ENCODE measurements at regions not wholly inside any gene's neighbourhood (a gene's known extent, or its start where the extent isn't known, plus 50 kb on each side); places are given as distances from the start of the nearest gene placed in this dataset.

- TF ChIP-seq, protein P1, sequence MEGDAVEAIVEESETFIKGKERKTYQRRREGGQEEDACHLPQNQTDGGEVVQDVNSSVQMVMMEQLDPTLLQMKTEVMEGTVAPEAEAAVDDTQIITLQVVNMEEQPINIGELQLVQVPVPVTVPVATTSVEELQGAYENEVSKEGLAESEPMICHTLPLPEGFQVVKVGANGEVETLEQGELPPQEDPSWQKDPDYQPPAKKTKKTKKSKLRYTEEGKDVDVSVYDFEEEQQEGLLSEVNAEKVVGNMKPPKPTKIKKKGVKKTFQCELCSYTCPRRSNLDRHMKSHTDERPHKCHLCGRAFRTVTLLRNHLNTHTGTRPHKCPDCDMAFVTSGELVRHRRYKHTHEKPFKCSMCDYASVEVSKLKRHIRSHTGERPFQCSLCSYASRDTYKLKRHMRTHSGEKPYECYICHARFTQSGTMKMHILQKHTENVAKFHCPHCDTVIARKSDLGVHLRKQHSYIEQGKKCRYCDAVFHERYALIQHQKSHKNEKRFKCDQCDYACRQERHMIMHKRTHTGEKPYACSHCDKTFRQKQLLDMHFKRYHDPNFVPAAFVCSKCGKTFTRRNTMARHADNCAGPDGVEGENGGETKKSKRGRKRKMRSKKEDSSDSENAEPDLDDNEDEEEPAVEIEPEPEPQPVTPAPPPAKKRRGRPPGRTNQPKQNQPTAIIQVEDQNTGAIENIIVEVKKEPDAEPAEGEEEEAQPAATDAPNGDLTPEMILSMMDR (IDR thresholded peaks at IDR 0.05 in 2 of 3, conservative IDR thresholded peaks at IDR 0.05 in 1 of 3; ENCODE audit: control insufficient read depth in 2 of 3, extremely low read depth in 1 of 3, insufficient read depth in 1 of 3, low read depth in 3 of 3, low read length in 3 of 3): peak in 2 of 3 experiments; percentile 19 to 25; a peak in 1 of 6 replicates
- TF ChIP-seq, protein P2, sequence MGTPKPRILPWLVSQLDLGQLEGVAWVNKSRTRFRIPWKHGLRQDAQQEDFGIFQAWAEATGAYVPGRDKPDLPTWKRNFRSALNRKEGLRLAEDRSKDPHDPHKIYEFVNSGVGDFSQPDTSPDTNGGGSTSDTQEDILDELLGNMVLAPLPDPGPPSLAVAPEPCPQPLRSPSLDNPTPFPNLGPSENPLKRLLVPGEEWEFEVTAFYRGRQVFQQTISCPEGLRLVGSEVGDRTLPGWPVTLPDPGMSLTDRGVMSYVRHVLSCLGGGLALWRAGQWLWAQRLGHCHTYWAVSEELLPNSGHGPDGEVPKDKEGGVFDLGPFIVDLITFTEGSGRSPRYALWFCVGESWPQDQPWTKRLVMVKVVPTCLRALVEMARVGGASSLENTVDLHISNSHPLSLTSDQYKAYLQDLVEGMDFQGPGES (IDR thresholded peaks at IDR 0.05): no peak
- no peak for TF ChIP-seq FOS (IDR thresholded peaks at IDR 0.05; ENCODE audit: borderline replicate concordance, extremely low read depth, insufficient read length)
- TF ChIP-seq SMC3 (IDR thresholded peaks at IDR 0.05; ENCODE audit: borderline replicate concordance, low read length): peak; percentile 33; the same call in 1 of the 2 replicates
- TF ChIP-seq CHD2 (IDR thresholded peaks at IDR 0.05; ENCODE audit: borderline replicate concordance, low read depth, low read length): no peak
- no peak for TF ChIP-seq KAT2A (conservative IDR thresholded peaks at IDR 0.05; ENCODE audit: control insufficient read depth, low read depth, low read length)
- no peak for TF ChIP-seq ATF2 (IDR thresholded peaks at IDR 0.05; ENCODE audit: low read length)
- TF ChIP-seq RAD21 (IDR thresholded peaks at IDR 0.05; ENCODE audit: insufficient read depth, low read depth, low read length): peak; percentile 30; the same call in 1 of the 2 replicates
- TF ChIP-seq, protein P3, sequence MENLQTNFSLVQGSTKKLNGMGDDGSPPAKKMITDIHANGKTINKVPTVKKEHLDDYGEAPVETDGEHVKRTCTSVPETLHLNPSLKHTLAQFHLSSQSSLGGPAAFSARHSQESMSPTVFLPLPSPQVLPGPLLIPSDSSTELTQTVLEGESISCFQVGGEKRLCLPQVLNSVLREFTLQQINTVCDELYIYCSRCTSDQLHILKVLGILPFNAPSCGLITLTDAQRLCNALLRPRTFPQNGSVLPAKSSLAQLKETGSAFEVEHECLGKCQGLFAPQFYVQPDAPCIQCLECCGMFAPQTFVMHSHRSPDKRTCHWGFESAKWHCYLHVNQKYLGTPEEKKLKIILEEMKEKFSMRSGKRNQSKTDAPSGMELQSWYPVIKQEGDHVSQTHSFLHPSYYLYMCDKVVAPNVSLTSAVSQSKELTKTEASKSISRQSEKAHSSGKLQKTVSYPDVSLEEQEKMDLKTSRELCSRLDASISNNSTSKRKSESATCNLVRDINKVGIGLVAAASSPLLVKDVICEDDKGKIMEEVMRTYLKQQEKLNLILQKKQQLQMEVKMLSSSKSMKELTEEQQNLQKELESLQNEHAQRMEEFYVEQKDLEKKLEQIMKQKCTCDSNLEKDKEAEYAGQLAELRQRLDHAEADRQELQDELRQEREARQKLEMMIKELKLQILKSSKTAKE (IDR thresholded peaks at IDR 0.05; ENCODE audit: low read depth, poor library complexity, severe bottlenecking): no peak
- no peak for TF ChIP-seq MEF2B (IDR thresholded peaks at IDR 0.05; ENCODE audit: partially characterized antibody, poor library complexity, severe bottlenecking)
- TF ChIP-seq PAX8 (IDR thresholded peaks at IDR 0.05): no peak
- Histone ChIP-seq H3K9me3 (replicated peaks; ENCODE audit: control insufficient read depth, insufficient read depth, low read length) (no peaks in the 10 kb centered on the region), H3K4me1 (ENCODE audit: control insufficient read depth, insufficient read depth, low read length) (no peaks in the 10 kb centered on the region), H3K9ac (ENCODE audit: control insufficient read depth, insufficient read depth, low read length) (no peak overlapping the region), H3K27me3 (replicated peaks in 1 of 2; ENCODE audit: control insufficient read depth in 2 of 2, insufficient read depth in 2 of 2, low read length in 1 of 2) (no peaks in the 10 kb centered on the region), H3K4me3 (no peak overlapping the region), H3K79me2 (ENCODE audit: control insufficient read depth, insufficient read depth, low read length) (no peaks in the 10 kb centered on the region), H3K4me2 (ENCODE audit: control insufficient read depth, insufficient read depth) (no peak overlapping the region), H2AFZ (ENCODE audit: control insufficient read depth, low read depth, low read length) (no peak overlapping the region), H4K20me1 (ENCODE audit: control insufficient read depth, insufficient read depth) (no peaks in the 10 kb centered on the region), H3K27ac (ENCODE audit: control insufficient read depth, insufficient read depth) (no peak overlapping the region), H3K36me3 (ENCODE audit: control insufficient read depth in 2 of 2, insufficient read depth in 2 of 2, low read length in 1 of 2) (no peaks in the 10 kb centered on the region)
- WGBS (ENCODE audit: insufficient coverage, insufficient replicate concordance, low lambda C conversion rate, missing lambda C conversion rate): 4% methylated on average over 3 of the region's 3 CpGs
- BruUV-seq (replicated peaks): no TSS peak
- RAD21 ChIA-PET (ENCODE audit: unreplicated experiment): interaction anchor here (1.7 to 2.9 kb wide), 2 partner anchors 140 to 184 kb away, joined by 4 to 9 read pairs; no protein-coding TSS in a partner anchor
- FAIRE-seq (no peak), DNase-seq (ENCODE audit: low read depth, low spot score) (no peak), ATAC-seq (peak; percentile 78)
- in situ Hi-C loops (cut with MboI): no loop called here
- intact Hi-C loops (cut with micrococcal nuclease; ENCODE audit: unreplicated experiment): loop anchor here (1.0 to 2.0 kb wide), 3 partner anchors 141 to 232 kb away; no protein-coding TSS in a partner anchor
- CTCF ChIA-PET: interaction anchor here (0.9 to 2.4 kb wide), 7 partner anchors 29 to 190 kb away, joined by 3 to 20 read pairs (median 3); no protein-coding TSS in a partner anchor
- POLR2A ChIA-PET: no interaction called here
- SMC1A ChIA-PET (ENCODE audit: uncharacterized antibody, unreplicated experiment): interaction anchor here (1.1 to 3.4 kb wide), 4 partner anchors 140 to 185 kb away, joined by 4 to 26 read pairs (median 4); no protein-coding TSS in a partner anchor
Observed at GRCh38 chr3:153785901-153786300, 335.3 kb upstream of the ARHGEF26 start.

Measured in GM12878 (cell line).